Epithelial cell of prostate (primary cell): ENCODE measurements at regions not wholly inside any gene's neighbourhood (a gene's known extent, or its start where the extent isn't known, plus 50 kb on each side); places are given as distances from the start of the nearest gene placed in this dataset.
A peak's percentile ranks its signal among the peaks of the same experiment; 100 is the strongest.
"Not testable (repeated sequence)": the region's sequence is repeated elsewhere in the genome, so short reads cannot be mapped to it uniquely, and the experiment has no call there.

Experiments used
- DNase-seq: peaks from one replicate; pipeline ENCODE4 v3.0.0-alpha.2; 2011; ENCODE audit warnings: low read depth, low spot score
- H3K27ac ChIP-seq: fragments of 450-650 bp; 2 replicates; pipeline ENCODE4 v1.5.1; 2017; ENCODE audit warnings: mild to moderate bottlenecking

DNA sequence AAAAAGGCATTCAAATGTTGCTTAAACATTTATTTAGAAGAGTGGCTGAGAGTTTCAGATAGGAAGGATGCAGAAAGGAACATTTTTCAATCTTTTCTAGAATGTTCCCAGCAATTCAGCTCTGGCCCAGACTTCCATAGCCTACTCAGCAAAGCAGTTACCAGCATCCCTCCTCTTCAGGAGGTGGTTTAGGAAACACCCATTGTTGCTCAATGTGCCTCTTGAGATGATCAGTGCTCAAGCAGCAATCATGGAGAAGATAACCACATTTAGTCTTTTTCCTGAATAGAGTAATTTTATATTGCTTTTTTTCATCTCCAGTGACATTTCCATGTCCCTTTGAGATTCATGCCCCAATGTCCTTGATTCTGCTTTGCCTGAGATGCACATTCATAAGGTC, 328.7 kb upstream of the PPARGC1A start:
- H3K27ac ChIP-seq: peak overlapping the region; percentile 48
- no peak for DNase-seq

GRCh38 chr4:24214796-24215195, 324.9 kb upstream of the PPARGC1A start:
- DNase-seq: no peak
- no peak overlapping the region for H3K27ac ChIP-seq

- H3K27ac ChIP-seq: no peak overlapping the region
- no peak for DNase-seq
Measured at GRCh38 chr4:24213961-24214360, 324.1 kb upstream of the PPARGC1A start.

GRCh38 chr4:24212642-24213041, 322.8 kb upstream of the PPARGC1A start:
- H3K27ac ChIP-seq: peak overlapping the region; percentile 74
- DNase-seq: no peak

- DNase-seq: no peak
Measured at GRCh38 chr4:24211856-24212255, 322.0 kb upstream of the PPARGC1A start.

GRCh38 chr4:24210332-24210902, 320.6 kb upstream of the PPARGC1A start:
- no peak for DNase-seq
- peak overlapping the region; percentile 74 for H3K27ac ChIP-seq

More at GRCh38 chr4:24211856-24212255, 322.0 kb upstream of the PPARGC1A start:
- H3K27ac ChIP-seq: peak overlapping the region; percentile 74

DNA sequence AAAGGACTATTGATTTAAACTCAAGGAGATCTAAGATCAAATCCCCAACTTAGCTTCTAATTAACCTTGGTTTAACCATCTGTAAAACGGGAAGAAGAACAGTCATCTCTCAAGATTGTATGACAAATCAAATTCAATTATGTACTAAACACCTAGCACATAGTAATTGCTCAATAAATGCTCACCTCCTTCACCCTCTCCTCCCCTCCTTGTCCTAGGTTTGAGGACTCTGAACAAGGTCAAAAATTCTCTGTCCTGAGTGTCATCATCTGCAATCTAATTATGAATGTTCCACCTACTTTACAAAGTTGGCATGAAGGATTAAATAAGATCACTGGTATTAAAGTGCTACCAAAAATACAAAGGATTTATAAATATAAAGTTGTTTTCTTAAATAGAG, 320.1 kb upstream of the PPARGC1A start:
- DNase-seq: no peak
- H3K27ac ChIP-seq: peak overlapping the region; percentile 74

- H3K27ac ChIP-seq: no peak overlapping the region
- DNase-seq: no peak
Measured at GRCh38 chr4:24209131-24209530, 319.3 kb upstream of the PPARGC1A start.

GRCh38 chr4:24208691-24209090, 318.8 kb upstream of the PPARGC1A start:
- no peak overlapping the region for H3K27ac ChIP-seq
- DNase-seq: no peak

GRCh38 chr4:24204708-24205107, 314.9 kb upstream of the PPARGC1A start:
- H3K27ac ChIP-seq, DNase-seq: not testable (repeated sequence)

DNA sequence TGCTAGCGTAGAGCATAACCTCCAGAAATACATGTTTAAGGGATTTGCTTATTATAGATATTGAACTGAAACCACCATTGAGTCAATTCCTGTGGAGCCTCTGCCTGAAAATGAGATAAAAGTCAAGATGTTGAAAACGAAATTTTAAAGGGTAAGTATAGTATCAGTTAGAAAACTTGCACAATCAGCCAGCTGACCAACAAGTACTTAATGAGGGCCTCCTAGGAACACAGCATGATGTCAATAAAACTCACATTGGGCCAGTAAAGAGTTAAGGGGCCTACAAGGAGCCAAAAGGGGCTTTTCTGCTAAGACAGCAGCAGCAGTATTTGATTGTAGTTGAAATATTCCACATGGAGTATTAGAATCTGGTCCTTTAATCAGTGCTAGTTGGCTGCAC, 314.1 kb upstream of the PPARGC1A start:
- H3K27ac ChIP-seq: no peak overlapping the region
- DNase-seq: no peak

DNA sequence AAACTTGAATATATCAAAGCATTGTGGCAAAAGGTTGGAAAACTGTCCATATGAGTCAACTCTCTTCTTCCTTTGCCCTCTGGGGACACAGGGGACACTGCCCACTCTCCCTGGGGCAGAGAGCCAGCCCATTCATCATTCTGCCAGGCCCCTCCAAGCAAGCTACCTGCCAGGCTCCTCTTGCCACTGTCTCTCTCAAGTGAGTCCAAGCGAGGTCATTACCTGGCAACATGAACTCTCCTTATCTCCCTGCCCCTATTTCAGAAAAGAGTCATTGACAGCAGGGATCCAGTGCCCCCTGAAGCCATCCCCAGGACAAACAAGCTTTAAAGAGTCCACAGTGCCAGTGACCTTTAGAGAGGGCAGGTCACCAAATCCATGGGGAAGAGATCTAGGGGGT, 312.7 kb upstream of the PPARGC1A start:
- no peak for DNase-seq
- H3K27ac ChIP-seq: no peak overlapping the region

DNA sequence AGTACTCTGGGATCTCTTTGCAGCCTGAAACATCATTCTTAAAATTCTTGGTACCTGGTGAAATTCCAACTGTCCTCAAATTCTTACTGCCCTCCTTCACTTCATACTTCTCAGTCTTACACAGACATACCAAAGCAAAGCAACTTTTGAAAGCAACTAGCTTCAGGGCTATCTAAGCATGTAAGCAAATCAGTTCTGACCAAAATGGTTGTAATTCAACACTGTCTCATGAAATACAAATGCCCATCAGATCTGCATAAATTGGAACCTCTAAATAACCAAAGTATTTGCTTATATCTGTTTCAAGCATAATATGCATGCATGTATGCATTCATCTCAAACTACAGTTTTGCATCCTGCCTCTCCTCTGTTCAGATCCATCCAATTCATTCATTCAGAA, 308.1 kb upstream of the PPARGC1A start:
- DNase-seq: no peak
- no peak overlapping the region for H3K27ac ChIP-seq

GRCh38 chr4:24196785-24197184, 306.9 kb upstream of the PPARGC1A start:
- H3K27ac ChIP-seq: no peak overlapping the region
- DNase-seq: no peak

- DNase-seq: no peak
- no peak overlapping the region for H3K27ac ChIP-seq
Measured at GRCh38 chr4:24195991-24196736, 306.3 kb upstream of the PPARGC1A start.

- DNase-seq: no peak
- no peak overlapping the region for H3K27ac ChIP-seq
Measured at GRCh38 chr4:24192018-24192641, 302.3 kb upstream of the PPARGC1A start.

DNA sequence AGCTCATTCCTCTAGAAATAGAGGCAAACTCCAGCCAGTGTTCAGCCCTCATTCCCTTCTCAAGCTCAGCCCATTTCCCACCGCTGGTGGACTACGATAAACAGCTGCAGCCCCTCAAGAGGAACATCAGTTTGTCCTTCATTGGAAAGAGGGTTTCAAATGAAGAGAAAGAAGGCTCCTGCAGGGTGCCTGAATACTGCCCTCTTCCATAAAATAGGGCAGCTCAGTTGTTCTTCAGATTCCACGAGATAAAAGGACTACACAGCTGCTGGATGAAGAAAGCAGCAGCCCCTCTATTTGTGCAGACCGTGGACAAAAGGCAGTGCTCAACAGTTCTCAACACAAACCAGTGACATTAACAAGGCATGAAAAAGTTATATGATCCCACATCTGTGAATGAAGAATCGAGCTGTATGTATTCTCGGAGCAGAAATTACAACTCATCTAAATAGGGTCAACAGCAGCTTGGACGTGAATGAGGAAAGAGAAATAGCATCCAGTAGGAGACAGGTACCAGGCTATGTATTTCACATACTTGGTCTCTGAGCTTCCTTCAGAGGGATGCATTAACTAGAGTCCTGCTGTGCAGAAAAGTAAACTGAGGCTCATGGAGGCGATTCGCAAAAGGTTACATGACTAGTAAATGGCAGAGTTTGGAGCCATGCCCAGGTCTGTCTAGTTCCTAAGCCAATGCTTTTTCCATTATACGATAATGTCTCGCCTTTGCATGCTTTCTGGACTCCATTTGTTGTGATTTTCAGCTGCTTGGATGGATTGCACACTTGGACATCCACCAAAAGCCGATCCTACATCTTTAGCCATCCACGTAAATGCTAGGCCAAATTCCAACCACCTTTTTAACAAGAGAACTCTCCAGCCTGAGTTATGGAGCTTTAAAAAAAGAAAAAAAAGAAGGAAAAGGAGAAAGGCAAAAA, 301.2 kb upstream of the PPARGC1A start:
- H3K27ac ChIP-seq: no peak overlapping the region
- DNase-seq: no peak

- no peak for DNase-seq
- H3K27ac ChIP-seq: no peak overlapping the region
Measured at GRCh38 chr4:24188459-24188858, 298.6 kb upstream of the PPARGC1A start.

DNA sequence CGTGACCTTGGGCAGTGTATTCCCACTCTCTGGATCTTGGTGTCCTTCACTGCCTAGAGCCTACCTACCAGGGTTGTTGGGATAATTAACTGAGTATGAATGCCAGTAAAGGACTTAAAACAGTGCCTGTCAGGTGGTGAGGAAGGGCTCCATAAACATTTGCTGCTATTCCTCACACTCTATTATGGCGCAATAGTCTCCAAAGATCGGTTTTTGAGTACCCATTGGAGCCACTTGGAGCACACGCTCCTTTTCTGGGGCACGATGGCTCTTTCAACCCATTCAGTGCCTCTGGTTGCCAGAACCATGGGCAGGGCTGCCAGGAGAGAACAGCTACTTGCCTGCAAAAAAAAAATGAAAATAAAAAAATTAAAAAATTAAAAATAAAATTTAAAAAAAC, 296.6 kb upstream of the PPARGC1A start:
- DNase-seq: no peak
- no peak overlapping the region for H3K27ac ChIP-seq

DNA sequence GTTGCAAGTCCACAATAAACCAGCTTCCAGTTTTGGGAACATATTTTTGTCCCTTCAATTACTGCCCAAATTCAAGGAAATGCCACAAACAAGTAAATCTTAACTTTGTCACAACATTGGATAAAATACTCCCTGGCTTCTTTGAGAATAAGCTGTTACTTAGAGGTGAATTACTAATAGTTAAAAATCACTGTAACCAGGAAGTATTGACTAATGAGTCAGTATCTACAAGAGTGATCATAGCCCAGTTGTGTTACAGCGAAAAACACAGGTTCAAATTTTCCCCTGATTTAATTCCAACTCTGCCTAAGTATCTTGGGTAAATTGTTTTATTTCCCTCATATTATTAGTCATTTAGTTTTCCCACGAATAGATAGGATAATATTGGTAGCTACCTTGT, 291.2 kb upstream of the PPARGC1A start:
- peak overlapping the region; percentile 37 for H3K27ac ChIP-seq
- no peak for DNase-seq

DNA sequence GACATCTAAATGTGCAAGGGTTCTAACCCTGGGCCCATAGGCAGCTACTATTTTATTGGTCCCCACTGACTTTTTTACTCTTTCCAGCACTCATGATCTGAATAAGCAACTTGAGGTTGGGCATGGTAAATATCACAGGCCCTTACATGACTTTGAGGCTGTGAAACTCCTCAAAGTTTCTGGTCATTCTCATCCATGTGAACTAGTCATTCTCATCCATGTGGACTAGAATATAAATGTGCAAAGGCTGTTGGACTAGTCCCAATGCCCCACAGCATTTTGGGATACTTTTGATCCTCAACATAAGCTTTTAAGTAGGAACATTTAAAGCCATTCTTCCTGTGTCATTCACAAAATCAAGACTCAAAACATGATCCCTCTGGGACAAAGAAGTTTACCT, 290.7 kb upstream of the PPARGC1A start:
- DNase-seq: no peak
- peak overlapping the region; percentile 37 for H3K27ac ChIP-seq
